ENCODE measurements at regions not wholly inside any gene's neighbourhood (a gene's known extent, or its start where the extent isn't known, plus 50 kb on each side); places are given as distances from the start of the nearest gene placed in this dataset.

GRCh38 chr2:47266939-47267710 lies 90.8 kb upstream of the CALM2 start:
- H3K27me3 ChIP-seq, result no peaks in the 10 kb centered on the region
- no peak overlapping the region for H3K4me3 ChIP-seq (ENCODE audit: low read depth in 1 of 2, low read length in 1 of 2)
- H3K9me3 ChIP-seq, result no peaks in the 10 kb centered on the region
- no peak overlapping the region for H3K27ac ChIP-seq
- H3K4me1 ChIP-seq (ENCODE audit: control insufficient read depth in 1 of 2, insufficient read depth in 1 of 2, low read depth in 1 of 2, low read length in 1 of 2), result peaks cover 5 to 9% of the 10 kb centered on the region in 2 experiments
- TF ChIP-seq, protein P1, sequence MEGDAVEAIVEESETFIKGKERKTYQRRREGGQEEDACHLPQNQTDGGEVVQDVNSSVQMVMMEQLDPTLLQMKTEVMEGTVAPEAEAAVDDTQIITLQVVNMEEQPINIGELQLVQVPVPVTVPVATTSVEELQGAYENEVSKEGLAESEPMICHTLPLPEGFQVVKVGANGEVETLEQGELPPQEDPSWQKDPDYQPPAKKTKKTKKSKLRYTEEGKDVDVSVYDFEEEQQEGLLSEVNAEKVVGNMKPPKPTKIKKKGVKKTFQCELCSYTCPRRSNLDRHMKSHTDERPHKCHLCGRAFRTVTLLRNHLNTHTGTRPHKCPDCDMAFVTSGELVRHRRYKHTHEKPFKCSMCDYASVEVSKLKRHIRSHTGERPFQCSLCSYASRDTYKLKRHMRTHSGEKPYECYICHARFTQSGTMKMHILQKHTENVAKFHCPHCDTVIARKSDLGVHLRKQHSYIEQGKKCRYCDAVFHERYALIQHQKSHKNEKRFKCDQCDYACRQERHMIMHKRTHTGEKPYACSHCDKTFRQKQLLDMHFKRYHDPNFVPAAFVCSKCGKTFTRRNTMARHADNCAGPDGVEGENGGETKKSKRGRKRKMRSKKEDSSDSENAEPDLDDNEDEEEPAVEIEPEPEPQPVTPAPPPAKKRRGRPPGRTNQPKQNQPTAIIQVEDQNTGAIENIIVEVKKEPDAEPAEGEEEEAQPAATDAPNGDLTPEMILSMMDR (IDR thresholded peaks at IDR 0.05), result no peak
- no peaks in the 10 kb centered on the region for H3K36me3 ChIP-seq

- TF ChIP-seq, protein P1 (IDR thresholded peaks at IDR 0.05), result no peak
- no peaks in the 10 kb centered on the region for H3K4me1 ChIP-seq (ENCODE audit: control insufficient read depth in 1 of 2, insufficient read depth in 1 of 2, low read depth in 1 of 2, low read length in 1 of 2)
Measured at GRCh38 chr2:47265751-47266231, 89.5 kb upstream of the CALM2 start.

DNA sequence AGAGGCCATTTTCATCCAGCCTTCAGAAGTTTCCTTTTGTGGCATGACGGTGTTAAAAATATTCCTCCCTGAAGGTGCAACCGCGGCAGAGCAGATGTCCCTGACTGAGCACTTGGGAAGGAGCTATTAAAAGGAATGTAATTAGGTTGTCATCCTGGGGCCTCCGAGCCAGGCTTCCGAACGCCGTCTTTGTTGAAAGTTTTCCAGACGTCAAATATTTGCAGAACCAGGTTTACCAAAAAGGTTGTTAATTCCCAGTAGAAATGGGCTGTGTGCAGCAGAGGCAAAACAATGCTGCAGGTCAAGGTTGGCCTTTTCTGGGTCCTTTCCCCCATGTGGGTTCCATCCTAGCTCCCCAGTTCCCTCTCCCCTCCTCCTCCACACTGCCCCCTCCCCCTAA lies 88.8 kb upstream of the CALM2 start:
- no peak overlapping the region for H3K4me3 ChIP-seq (ENCODE audit: low read depth in 1 of 2, low read length in 1 of 2)
- no peaks in the 10 kb centered on the region for H3K36me3 ChIP-seq
- no peak overlapping the region for H3K27ac ChIP-seq
- peaks cover 0 to 2% of the 10 kb centered on the region in 2 experiments for H3K4me1 ChIP-seq (ENCODE audit: control insufficient read depth in 1 of 2, insufficient read depth in 1 of 2, low read depth in 1 of 2, low read length in 1 of 2)
- H3K27me3 ChIP-seq, result no peaks in the 10 kb centered on the region
- TF ChIP-seq, protein P1 (IDR thresholded peaks at IDR 0.05), result no peak
- no peaks in the 10 kb centered on the region for H3K9me3 ChIP-seq

More at GRCh38 chr2:47265751-47266231, 89.5 kb upstream of the CALM2 start:
- no peak overlapping the region for H3K27ac ChIP-seq
- no peaks in the 10 kb centered on the region for H3K27me3 ChIP-seq
- H3K4me3 ChIP-seq (ENCODE audit: low read depth in 1 of 2, low read length in 1 of 2), result no peak overlapping the region
- no peaks in the 10 kb centered on the region for H3K36me3 ChIP-seq
- no peaks in the 10 kb centered on the region for H3K9me3 ChIP-seq

DNA sequence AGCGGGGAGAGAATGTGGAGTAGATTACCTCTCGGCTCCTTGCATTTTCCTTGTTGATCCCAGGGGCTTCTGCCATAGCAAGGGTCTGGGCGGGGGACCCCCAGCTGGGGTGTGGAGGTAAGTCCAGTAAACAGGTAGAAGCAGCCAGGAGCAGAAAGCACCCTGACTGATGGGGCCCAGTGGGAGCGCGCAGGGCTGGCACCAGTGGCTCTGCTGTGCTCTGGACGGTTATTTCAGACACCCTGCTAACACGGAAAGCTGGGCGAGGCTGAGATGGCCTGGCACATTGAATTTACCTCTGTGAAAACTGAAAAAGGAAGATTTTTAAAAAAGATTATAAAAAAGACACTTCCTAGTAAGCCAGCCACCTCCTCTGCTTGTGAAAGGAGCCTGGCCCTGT lies 88.4 kb upstream of the CALM2 start:
- Histone ChIP-seq H3K27ac (no peak overlapping the region), H3K9me3 (no peaks in the 10 kb centered on the region), H3K4me1 (ENCODE audit: control insufficient read depth in 1 of 2, insufficient read depth in 1 of 2, low read depth in 1 of 2, low read length in 1 of 2) (peaks cover 0 to 7% of the 10 kb centered on the region in 2 experiments)

DNA sequence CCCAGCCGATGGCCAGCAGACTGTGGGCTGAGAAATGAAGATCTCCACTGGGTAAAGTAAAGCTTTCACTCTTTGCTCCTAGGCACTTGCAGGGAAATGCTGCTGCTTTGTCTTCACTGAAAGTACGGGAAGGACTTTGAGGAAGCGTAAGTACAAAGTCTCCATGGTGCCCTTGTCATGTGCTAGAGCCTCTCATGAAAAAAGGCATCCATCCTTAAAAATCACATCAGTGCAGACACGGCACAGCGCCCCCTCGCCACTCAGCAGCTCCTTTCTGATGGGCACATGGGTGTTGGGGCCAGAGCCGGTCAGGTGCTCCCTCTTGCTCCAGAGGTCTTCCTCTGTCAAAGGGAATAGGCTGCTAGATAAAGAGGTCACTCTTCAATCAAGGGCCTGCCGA lies 87.8 kb upstream of the CALM2 start:
- TF ChIP-seq, protein P1 (IDR thresholded peaks at IDR 0.05), result no peak
- no peaks in the 10 kb centered on the region for H3K36me3 ChIP-seq
- H3K4me3 ChIP-seq (ENCODE audit: low read depth in 1 of 2, low read length in 1 of 2), result no peak overlapping the region
- peaks cover 0 to 8% of the 10 kb centered on the region in 2 experiments for H3K4me1 ChIP-seq (ENCODE audit: control insufficient read depth in 1 of 2, insufficient read depth in 1 of 2, low read depth in 1 of 2, low read length in 1 of 2)
- H3K27ac ChIP-seq, result no peak overlapping the region
- no peaks in the 10 kb centered on the region for H3K27me3 ChIP-seq
- H3K9me3 ChIP-seq, result no peaks in the 10 kb centered on the region

More for the DNA sequence above, 88.4 kb upstream of the CALM2 start:
- H3K27me3 ChIP-seq, result no peaks in the 10 kb centered on the region
- TF ChIP-seq, protein P1 (IDR thresholded peaks at IDR 0.05), result no peak
- H3K4me3 ChIP-seq (ENCODE audit: low read depth in 1 of 2, low read length in 1 of 2), result no peak overlapping the region
- no peaks in the 10 kb centered on the region for H3K36me3 ChIP-seq
